GM12873 (cell line): ENCODE measurements at regions not wholly inside any gene's neighbourhood (a gene's known extent, or its start where the extent isn't known, plus 50 kb on each side); places are given as distances from the start of the nearest gene placed in this dataset.

Experiments used
- CTCF ChIP-seq: IDR thresholded peaks from 2 replicates; pipeline ENCODE4 v1.5.1; 2012; ENCODE audit warnings: low read depth, mild to moderate bottlenecking, moderate library complexity, low read length, control low read depth; ENCODE audit not compliant: insufficient read depth; ENCODE audit errors: missing control alignments

GRCh38 chr14:58777541-58777979 lies 139.8 kb downstream of the DACT1 start:
- TF ChIP-seq CTCF = no peak

GRCh38 chr14:58778202-58778601 lies 140.4 kb downstream of the DACT1 start:
- TF ChIP-seq CTCF = no peak

GRCh38 chr14:58779376-58779775 lies 141.6 kb downstream of the DACT1 start:
- TF ChIP-seq CTCF = no peak

GRCh38 chr14:58780185-58780584 lies 142.4 kb downstream of the DACT1 start:
- no peak for TF ChIP-seq CTCF

GRCh38 chr14:58780605-58781004 lies 142.8 kb downstream of the DACT1 start:
- no peak for TF ChIP-seq CTCF

GRCh38 chr14:58782011-58782410 lies 144.2 kb downstream of the DACT1 start:
- no peak for TF ChIP-seq CTCF

- TF ChIP-seq CTCF = no peak
Observed at GRCh38 chr14:58783792-58784511, 146.2 kb downstream of the DACT1 start.
